H1 (cell line): ENCODE measurements at regions not wholly inside any gene's neighbourhood (a gene's known extent, or its start where the extent isn't known, plus 50 kb on each side); places are given as distances from the start of the nearest gene placed in this dataset.

Experiments used
- CTCF ChIA-PET: fragments of 300-600 bp; sonication (Branson Sonifier 250); formaldehyde crosslinking; loops from one replicate; lab custom pipeline; 2021; ENCODE audit not compliant: partially characterized antibody; lab: Charles Lee
- POLR2A ChIA-PET: fragments of 300-600 bp; sonication (Branson Sonifier 250); formaldehyde crosslinking; loops from one replicate; lab custom pipeline; 2021; ENCODE audit warnings: inconsistent platforms; ENCODE audit not compliant: partially characterized antibody; lab: Charles Lee
- DNase-seq, 2 experiments: peaks; one replicate each; pipeline versions ENCODE4 v3.0.0 to v3.0.0-alpha.2; 2010 to 2022; ENCODE audit warnings: low spot score in 2 of 2, low read depth in 1 of 2, mixed read lengths in 1 of 2
- FAIRE-seq: peaks from 2 replicates; lab custom pipeline; 2011; peaks lifted over from hg19 to GRCh38; lab: Jason Lieb, UNC
- H2AFZ ChIP-seq: 2 replicates; pipeline ENCODE4 v1.8.1; 2012; ENCODE audit warnings: low read length, inconsistent platforms
- H2AK5ac ChIP-seq: 2 replicates; pipeline ENCODE4 v1.6.1; 2013; ENCODE audit warnings: low read depth, low read length
- H2BK120ac ChIP-seq: replicated peaks from 2 replicates; pipeline ENCODE3; 2013; ENCODE audit warnings: low read depth, low read length, inconsistent platforms
- H2BK12ac ChIP-seq: 2 replicates; pipeline ENCODE4 v1.6.1; 2013; ENCODE audit warnings: low read depth, low read length
- H2BK15ac ChIP-seq: 2 replicates; pipeline ENCODE4 v1.6.1; 2013; ENCODE audit warnings: low read length
- H2BK20ac ChIP-seq: 2 replicates; pipeline ENCODE4 v1.6.1; 2013; ENCODE audit warnings: low read length
- H2BK5ac ChIP-seq: 2 replicates; pipeline ENCODE4 v1.6.1; 2013; ENCODE audit warnings: low read depth, low read length
- H3K14ac ChIP-seq: 2 replicates; pipeline ENCODE4 v1.6.1; 2013; ENCODE audit warnings: inconsistent platforms; ENCODE audit not compliant: insufficient read length
- H3K18ac ChIP-seq: 2 replicates; pipeline ENCODE4 v1.6.1; 2013; ENCODE audit warnings: low read length; ENCODE audit errors: extremely low read depth
- H3K23ac ChIP-seq: 2 replicates; pipeline ENCODE4 v1.6.1; 2013; ENCODE audit warnings: inconsistent platforms; ENCODE audit not compliant: insufficient read length
- H3K23me2 ChIP-seq: 2 replicates; pipeline ENCODE4 v1.6.1; 2013; ENCODE audit warnings: low read depth, low read length
- H3K27ac ChIP-seq: 2 replicates; pipeline ENCODE4 v1.6.1; 2011; ENCODE audit warnings: low read depth, low read length, inconsistent platforms
- H3K27me3 ChIP-seq, 4 experiments: replicated peaks in 1 of 4; 1 replicate in 1 of 4; 2 replicates in 3 of 4; pipeline versions ENCODE4 v1.6.1 to v1.8.1; 2011 to 2013; ENCODE audit warnings: low read length in 3 of 4, mild to moderate bottlenecking in 3 of 4, inconsistent platforms in 2 of 4, mixed read lengths in 2 of 4, moderate library complexity in 1 of 4; ENCODE audit not compliant: control insufficient read depth in 3 of 4, insufficient read depth in 3 of 4; ENCODE audit errors: extremely low read depth in 1 of 4
- H3K36me3 ChIP-seq, 4 experiments: 2 replicates each; pipeline versions ENCODE4 v1.6.1 to v1.8.1; 2011 to 2013; ENCODE audit warnings: mild to moderate bottlenecking in 4 of 4, low read length in 3 of 4, moderate library complexity in 2 of 4, control low read depth in 1 of 4, inconsistent platforms in 1 of 4; ENCODE audit not compliant: insufficient read depth in 4 of 4, control insufficient read depth in 2 of 4
- H3K4ac ChIP-seq: replicated peaks from 2 replicates; pipeline ENCODE3; 2013; ENCODE audit warnings: low read length, low read depth, mixed read lengths, inconsistent platforms; ENCODE audit not compliant: insufficient read length
- H3K4me1 ChIP-seq, 4 experiments: replicated peaks in 1 of 4; 1 replicate in 1 of 4; 2 replicates in 3 of 4; pipeline versions ENCODE4 v1.6.1 to v1.8.1; 2011 to 2013; ENCODE audit warnings: low read length in 3 of 4, inconsistent platforms in 2 of 4, mixed read lengths in 1 of 4; ENCODE audit not compliant: insufficient read depth in 4 of 4, control insufficient read depth in 3 of 4
- H3K4me2 ChIP-seq, 2 experiments: 2 replicates each; pipeline versions ENCODE4 v1.6.1 to v1.8.1; 2011 to 2013; ENCODE audit warnings: low read depth in 2 of 2, low read length in 2 of 2, control low read depth in 1 of 2, inconsistent platforms in 1 of 2, mild to moderate bottlenecking in 1 of 2; ENCODE audit not compliant: insufficient read depth in 1 of 2
- H3K4me3 ChIP-seq, 4 experiments: fragments of 200-600, 300-600 bp in 1 of 4; sonication (generic), shearing (Covaris generic), sonication (Bioruptor Twin) in 1 of 4; 2 replicates each; pipeline versions ENCODE4 v1.5.1 to v1.8.1; 2011 to 2016; ENCODE audit warnings: low read length in 4 of 4, low read depth in 3 of 4, control low read depth in 2 of 4, inconsistent platforms in 2 of 4, mild to moderate bottlenecking in 2 of 4, mixed read lengths in 1 of 4, moderate library complexity in 1 of 4; ENCODE audit not compliant: insufficient read depth in 2 of 4; ENCODE audit errors: extremely low read depth in 1 of 4
- H3K56ac ChIP-seq: replicated peaks from 2 replicates; pipeline ENCODE3; 2013; ENCODE audit warnings: low read depth, mild to moderate bottlenecking, mixed read lengths, low read length, inconsistent platforms; ENCODE audit not compliant: insufficient read length
- H3K79me1 ChIP-seq: 2 replicates; pipeline ENCODE4 v1.6.1; 2013; ENCODE audit warnings: low read depth, low read length, control low read depth
- H3K79me2 ChIP-seq, 2 experiments: 2 replicates each; pipeline versions ENCODE4 v1.6.1 to v1.8.1; 2012 to 2013; ENCODE audit warnings: low read length in 2 of 2, mild to moderate bottlenecking in 2 of 2, inconsistent platforms in 1 of 2; ENCODE audit not compliant: insufficient read depth in 2 of 2, control insufficient read depth in 1 of 2
- H3K9ac ChIP-seq, 4 experiments: replicated peaks in 1 of 4; 1 replicate in 1 of 4; 2 replicates in 3 of 4; pipeline versions ENCODE4 v1.6.1 to v1.8.1; 2011 to 2013; ENCODE audit warnings: low read depth in 3 of 4, low read length in 3 of 4, control low read depth in 2 of 4, mild to moderate bottlenecking in 2 of 4, moderate library complexity in 2 of 4, inconsistent platforms in 1 of 4; ENCODE audit errors: extremely low read depth in 1 of 4
- H3K9me3 ChIP-seq, 2 experiments: 2 replicates each; pipeline versions ENCODE4 v1.6.1 to v1.8.1; 2012 to 2013; ENCODE audit warnings: mild to moderate bottlenecking in 2 of 2, moderate library complexity in 2 of 2, control low read depth in 1 of 2, inconsistent platforms in 1 of 2, low read depth in 1 of 2, low read length in 1 of 2, mixed read lengths in 1 of 2; ENCODE audit not compliant: insufficient read depth in 2 of 2
- H4K20me1 ChIP-seq, 2 experiments: replicated peaks in 1 of 2; 2 replicates each; pipeline versions ENCODE3 to v1.8.1; 2011 to 2013; ENCODE audit warnings: inconsistent platforms in 2 of 2, low read length in 2 of 2, mild to moderate bottlenecking in 1 of 2; ENCODE audit not compliant: insufficient read depth in 2 of 2, control insufficient read depth in 1 of 2
- H4K5ac ChIP-seq: 2 replicates; pipeline ENCODE4 v1.6.1; 2013; ENCODE audit warnings: low read length, low read depth, mixed read lengths, inconsistent platforms; ENCODE audit not compliant: insufficient read length
- H4K8ac ChIP-seq: 2 replicates; pipeline ENCODE4 v1.8.0; 2013; ENCODE audit warnings: mild to moderate bottlenecking, moderate library complexity, low read length, inconsistent platforms; ENCODE audit not compliant: insufficient read depth; ENCODE audit errors: extremely low read depth
- H4K91ac ChIP-seq: replicated peaks from 2 replicates; pipeline ENCODE3; 2013; ENCODE audit warnings: low read length, mixed read lengths, inconsistent platforms; ENCODE audit not compliant: insufficient read length
- CBX5 ChIP-seq: fragments of 300-800, 300-1000 bp; sonication (generic); IDR thresholded peaks from 2 replicates; pipeline ENCODE4 v1.7.1; 2016; ENCODE audit warnings: antibody characterized with exemption, low read length, low read depth
- SIN3A ChIP-seq, 2 experiments: IDR thresholded peaks in 1 of 2; conservative IDR thresholded peaks in 1 of 2; 2 replicates each; pipeline ENCODE4 v1.6.1; 2011 to 2012; ENCODE audit warnings: low read length in 2 of 2, improper control_type of control experiment in 1 of 2, low read depth in 1 of 2, mild to moderate bottlenecking in 1 of 2
- WGBS, 2 experiments: shearing (Covaris generic) in 1 of 2; methylation state at CpG; one replicate each; pipeline versions ENCODE4 v1.1.6 to v1.1.7; 2013 to 2015; ENCODE audit warnings: low lambda C conversion rate in 2 of 2, mixed read lengths in 2 of 2, inconsistent platforms in 1 of 2, low coverage in 1 of 2, missing lambda C conversion rate in 1 of 2; ENCODE audit not compliant: insufficient replicate concordance in 2 of 2, insufficient coverage in 1 of 2, insufficient read length in 1 of 2; ENCODE audit errors: extremely low coverage in 1 of 2, missing lambda C conversion rate in 1 of 2; 5-methylcytosine and 5-hydroxymethylcytosine counted together

DNA sequence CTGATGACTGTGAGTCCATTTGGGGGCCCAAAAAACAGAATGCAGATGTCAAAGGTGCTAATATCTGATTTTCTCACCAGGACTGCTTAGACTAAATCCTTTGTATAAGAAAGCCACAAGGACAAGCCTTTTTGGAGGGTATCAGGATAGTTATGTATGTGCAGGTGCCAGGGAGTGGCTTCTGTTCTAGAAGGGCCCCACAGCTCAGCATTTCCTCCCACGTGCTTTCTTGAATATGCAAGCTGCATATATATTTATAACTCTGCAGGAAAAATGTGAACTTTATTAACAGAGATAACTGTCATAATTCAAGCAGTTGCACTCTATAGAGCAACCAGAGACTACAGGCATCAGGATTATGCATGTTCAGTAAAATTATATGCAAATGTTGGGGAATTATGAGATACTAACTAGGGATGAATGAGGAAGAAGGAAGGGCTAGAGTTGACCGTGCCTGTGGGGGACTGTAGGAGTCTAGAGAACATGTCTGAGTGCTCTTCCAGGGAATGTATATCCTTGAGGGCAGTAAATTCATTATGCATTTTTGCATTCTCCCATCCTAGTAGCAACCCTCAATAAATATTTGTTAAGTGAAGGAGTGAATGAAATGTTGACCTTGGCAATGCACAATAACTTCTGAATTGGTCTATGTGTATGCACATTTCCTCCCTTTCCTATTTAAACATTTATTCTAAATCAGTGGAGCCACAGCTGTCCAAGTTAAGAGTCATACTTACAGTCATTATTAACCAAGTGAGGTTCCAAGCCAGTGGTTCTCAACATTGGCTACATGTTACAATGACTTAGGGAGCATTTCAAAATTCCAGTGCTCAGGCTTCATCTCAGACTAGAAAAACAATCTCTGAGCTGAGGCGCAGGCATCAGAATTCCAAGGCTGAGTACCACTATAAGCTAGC, 94.8 kb upstream of the ANKRD28 start:
- DNase-seq (no peak), FAIRE-seq (no peak)
- Histone ChIP-seq H2AFZ (no peak overlapping the region), H3K27me3 (no peaks in the 10 kb centered on the region), H3K18ac (no peak overlapping the region), H2BK120ac (no peak overlapping the region), H2BK5ac (no peak overlapping the region), H2BK15ac (no peak overlapping the region), H3K79me1 (no peaks in the 10 kb centered on the region), H3K4me1 (peaks cover 0 to 7% (median 4%) of the 10 kb centered on the region in 4 experiments; a peak in 2 of 7 replicates), H4K8ac (no peak overlapping the region), H3K56ac (no peak overlapping the region), H3K23ac (no peak overlapping the region)
- TF ChIP-seq CBX5: no peak
- no peak for TF ChIP-seq SIN3A (conservative IDR thresholded peaks at IDR 0.05 in 1 of 2, IDR thresholded peaks at IDR 0.05 in 1 of 2; ENCODE audit: low read depth in 1 of 2, low read length in 2 of 2)
- TF ChIP-seq, all 59 proteins: peak for 0
- Histone ChIP-seq H4K20me1 (no peaks in the 10 kb centered on the region), H3K79me2 (no peaks in the 10 kb centered on the region), H2BK20ac (no peak overlapping the region), H3K14ac (no peak overlapping the region), H3K9ac (peak overlapping the region in 1 of 4 experiments; percentile 8; a peak in 1 of 7 replicates), H3K36me3 (no peaks in the 10 kb centered on the region), H2BK12ac (no peak overlapping the region), H3K9me3 (no peaks in the 10 kb centered on the region), H3K23me2 (no peaks in the 10 kb centered on the region), H3K27ac (no peak overlapping the region), H3K4ac (no peak overlapping the region), H3K4me2 (no peak overlapping the region), H4K5ac (no peak overlapping the region), H3K4me3 (no peak overlapping the region), H4K91ac (no peak overlapping the region), H2AK5ac (no peak overlapping the region)
- POLR2A ChIA-PET: no interaction called here
- CTCF ChIA-PET: no interaction called here
- WGBS, 2 experiments: 94% methylated on average over 3 of the region's 3 CpGs; no CpG with 5 or more reads in 1 of the 2 experiments
